ENCODE measurements at regions not wholly inside any gene's neighbourhood (a gene's known extent, or its start where the extent isn't known, plus 50 kb on each side); places are given as distances from the start of the nearest gene placed in this dataset.

DNA sequence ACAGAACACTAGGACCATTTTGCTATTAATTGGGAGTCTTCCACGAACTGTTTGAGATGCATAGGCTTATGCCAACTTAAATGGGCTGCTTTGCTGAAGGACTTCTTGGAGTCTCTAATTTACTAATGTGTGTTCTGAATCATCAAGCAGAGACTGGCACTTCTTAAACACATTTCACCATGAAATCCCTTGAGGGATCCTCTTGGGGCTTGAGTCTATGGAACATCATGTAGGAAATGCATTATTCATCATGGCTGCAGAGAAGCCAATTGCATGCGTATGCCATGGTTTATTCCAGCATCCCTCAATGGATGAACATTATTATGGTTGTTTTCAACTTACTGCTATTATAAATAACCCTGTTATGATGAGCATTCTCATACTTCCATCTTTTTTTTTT lies 73.4 kb downstream of the FGD2 start:
- no peaks in the 10 kb centered on the region for H3K27me3 ChIP-seq (ENCODE audit: control insufficient read depth, insufficient read depth, low read length)
- H3K27ac ChIP-seq (ENCODE audit: low read length): no peak overlapping the region
- in situ Hi-C loops (cut with HindIII; ENCODE audit: low pct_unique_long_range_greater_than_20kb, low sequenced_read_pairs): no loop called here
- ATAC-seq (no peak), DNase-seq (ENCODE audit: low read depth, low spot score) (no peak)
- no peak overlapping the region for H3K4me3 ChIP-seq (ENCODE audit: low read depth in 2 of 2, low read length in 2 of 2)
- no peaks in the 10 kb centered on the region for H3K9me3 ChIP-seq (ENCODE audit: control insufficient read depth, insufficient read depth, low read depth, low read length)
- BruUV-seq (replicated peaks): no TSS peak
- CTCF ChIA-PET: no interaction called here
- no peaks in the 10 kb centered on the region for H3K36me3 ChIP-seq (ENCODE audit: control insufficient read depth, insufficient read depth, low read length)
- intact Hi-C loops (cut with micrococcal nuclease; ENCODE audit: unreplicated experiment): no loop called here
- no peak for TF ChIP-seq POLR2AphosphoS5 (IDR thresholded peaks at IDR 0.05; ENCODE audit: low read depth, low read length)
- no peak for TF ChIP-seq TCF7L2 (IDR thresholded peaks at IDR 0.05; ENCODE audit: low read depth, low read length)
- TF ChIP-seq, protein P1, sequence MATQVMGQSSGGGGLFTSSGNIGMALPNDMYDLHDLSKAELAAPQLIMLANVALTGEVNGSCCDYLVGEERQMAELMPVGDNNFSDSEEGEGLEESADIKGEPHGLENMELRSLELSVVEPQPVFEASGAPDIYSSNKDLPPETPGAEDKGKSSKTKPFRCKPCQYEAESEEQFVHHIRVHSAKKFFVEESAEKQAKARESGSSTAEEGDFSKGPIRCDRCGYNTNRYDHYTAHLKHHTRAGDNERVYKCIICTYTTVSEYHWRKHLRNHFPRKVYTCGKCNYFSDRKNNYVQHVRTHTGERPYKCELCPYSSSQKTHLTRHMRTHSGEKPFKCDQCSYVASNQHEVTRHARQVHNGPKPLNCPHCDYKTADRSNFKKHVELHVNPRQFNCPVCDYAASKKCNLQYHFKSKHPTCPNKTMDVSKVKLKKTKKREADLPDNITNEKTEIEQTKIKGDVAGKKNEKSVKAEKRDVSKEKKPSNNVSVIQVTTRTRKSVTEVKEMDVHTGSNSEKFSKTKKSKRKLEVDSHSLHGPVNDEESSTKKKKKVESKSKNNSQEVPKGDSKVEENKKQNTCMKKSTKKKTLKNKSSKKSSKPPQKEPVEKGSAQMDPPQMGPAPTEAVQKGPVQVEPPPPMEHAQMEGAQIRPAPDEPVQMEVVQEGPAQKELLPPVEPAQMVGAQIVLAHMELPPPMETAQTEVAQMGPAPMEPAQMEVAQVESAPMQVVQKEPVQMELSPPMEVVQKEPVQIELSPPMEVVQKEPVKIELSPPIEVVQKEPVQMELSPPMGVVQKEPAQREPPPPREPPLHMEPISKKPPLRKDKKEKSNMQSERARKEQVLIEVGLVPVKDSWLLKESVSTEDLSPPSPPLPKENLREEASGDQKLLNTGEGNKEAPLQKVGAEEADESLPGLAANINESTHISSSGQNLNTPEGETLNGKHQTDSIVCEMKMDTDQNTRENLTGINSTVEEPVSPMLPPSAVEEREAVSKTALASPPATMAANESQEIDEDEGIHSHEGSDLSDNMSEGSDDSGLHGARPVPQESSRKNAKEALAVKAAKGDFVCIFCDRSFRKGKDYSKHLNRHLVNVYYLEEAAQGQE (IDR thresholded peaks at IDR 0.05; ENCODE audit: insufficient read depth in 1 of 2, low read depth in 2 of 2, low read length in 1 of 2): no peak
- TF ChIP-seq SIN3A (IDR thresholded peaks at IDR 0.05; ENCODE audit: borderline replicate concordance, insufficient read depth, low read depth, low read length): no peak
- TF ChIP-seq, protein P2, sequence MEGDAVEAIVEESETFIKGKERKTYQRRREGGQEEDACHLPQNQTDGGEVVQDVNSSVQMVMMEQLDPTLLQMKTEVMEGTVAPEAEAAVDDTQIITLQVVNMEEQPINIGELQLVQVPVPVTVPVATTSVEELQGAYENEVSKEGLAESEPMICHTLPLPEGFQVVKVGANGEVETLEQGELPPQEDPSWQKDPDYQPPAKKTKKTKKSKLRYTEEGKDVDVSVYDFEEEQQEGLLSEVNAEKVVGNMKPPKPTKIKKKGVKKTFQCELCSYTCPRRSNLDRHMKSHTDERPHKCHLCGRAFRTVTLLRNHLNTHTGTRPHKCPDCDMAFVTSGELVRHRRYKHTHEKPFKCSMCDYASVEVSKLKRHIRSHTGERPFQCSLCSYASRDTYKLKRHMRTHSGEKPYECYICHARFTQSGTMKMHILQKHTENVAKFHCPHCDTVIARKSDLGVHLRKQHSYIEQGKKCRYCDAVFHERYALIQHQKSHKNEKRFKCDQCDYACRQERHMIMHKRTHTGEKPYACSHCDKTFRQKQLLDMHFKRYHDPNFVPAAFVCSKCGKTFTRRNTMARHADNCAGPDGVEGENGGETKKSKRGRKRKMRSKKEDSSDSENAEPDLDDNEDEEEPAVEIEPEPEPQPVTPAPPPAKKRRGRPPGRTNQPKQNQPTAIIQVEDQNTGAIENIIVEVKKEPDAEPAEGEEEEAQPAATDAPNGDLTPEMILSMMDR (IDR thresholded peaks at IDR 0.05): no peak
- H3K4me1 ChIP-seq (ENCODE audit: control insufficient read depth, insufficient read depth, low read length): no peaks in the 10 kb centered on the region
- POLR2A ChIA-PET: no interaction called here

DNA sequence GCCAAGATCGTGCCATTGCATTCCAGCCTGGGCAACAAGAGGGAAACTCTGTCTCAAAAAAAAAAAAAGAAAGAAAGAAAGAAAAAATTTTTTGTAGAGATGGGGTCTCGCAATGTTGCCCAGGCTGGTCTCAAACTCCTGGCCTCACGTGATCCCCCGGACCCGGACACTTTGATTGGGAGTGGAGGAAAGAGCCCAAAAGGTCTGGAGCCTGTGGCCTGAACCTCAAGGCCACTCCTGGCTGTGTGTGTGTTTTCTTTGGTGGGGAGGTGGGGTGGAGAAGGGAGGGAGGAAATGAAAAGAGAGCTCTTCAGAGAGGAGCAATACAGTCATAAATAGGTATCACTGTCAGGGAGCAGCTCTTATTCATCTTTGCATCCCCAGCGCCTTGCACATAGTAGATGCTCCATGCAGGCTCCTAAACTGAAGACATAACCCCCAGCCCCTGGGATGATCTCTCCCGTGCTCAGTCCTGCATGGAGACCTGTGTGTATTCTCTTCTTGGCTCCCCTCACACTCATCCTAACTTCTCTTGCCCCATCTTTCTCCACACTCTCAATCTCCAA lies 75.7 kb downstream of the FGD2 start:
- intact Hi-C loops (cut with micrococcal nuclease; ENCODE audit: unreplicated experiment) (no loop called here), in situ Hi-C loops (cut with HindIII; ENCODE audit: low pct_unique_long_range_greater_than_20kb, low sequenced_read_pairs) (no loop called here)
- TF ChIP-seq, protein P1 (IDR thresholded peaks at IDR 0.05; ENCODE audit: insufficient read depth in 1 of 2, low read depth in 2 of 2, low read length in 1 of 2): no peak
- no peak for TF ChIP-seq POLR2AphosphoS5 (IDR thresholded peaks at IDR 0.05; ENCODE audit: low read depth, low read length)
- no peak for TF ChIP-seq TCF7L2 (IDR thresholded peaks at IDR 0.05; ENCODE audit: low read depth, low read length)
- TF ChIP-seq SIN3A (IDR thresholded peaks at IDR 0.05; ENCODE audit: borderline replicate concordance, insufficient read depth, low read depth, low read length): no peak
- TF ChIP-seq, protein P2 (IDR thresholded peaks at IDR 0.05): no peak
- ATAC-seq (no peak), DNase-seq (ENCODE audit: low read depth, low spot score) (no peak)
- H3K36me3 ChIP-seq (ENCODE audit: control insufficient read depth, insufficient read depth, low read length): no peaks in the 10 kb centered on the region
- no peak overlapping the region for H3K4me3 ChIP-seq (ENCODE audit: low read depth in 2 of 2, low read length in 2 of 2)
- no peak overlapping the region for H3K27ac ChIP-seq (ENCODE audit: low read length)
- no TSS peak for BruUV-seq (replicated peaks)
- ChIA-PET POLR2A (interaction anchor here (0.7 kb wide), 1 partner anchor 16 kb away, joined by 6 read pairs; no protein-coding TSS in a partner anchor), CTCF (no interaction called here)
- no peaks in the 10 kb centered on the region for H3K9me3 ChIP-seq (ENCODE audit: control insufficient read depth, insufficient read depth, low read depth, low read length)
- no peaks in the 10 kb centered on the region for H3K27me3 ChIP-seq (ENCODE audit: control insufficient read depth, insufficient read depth, low read length)
- H3K4me1 ChIP-seq (ENCODE audit: control insufficient read depth, insufficient read depth, low read length): no peaks in the 10 kb centered on the region

All from Panc1 (cell line).